Gastrocnemius medialis (tissue), 4 donors: ENCODE measurements at regions not wholly inside any gene's neighbourhood (a gene's known extent, or its start where the extent isn't known, plus 50 kb on each side); places are given as distances from the start of the nearest gene placed in this dataset.
"Not testable (repeated sequence)": the region's sequence is repeated elsewhere in the genome, so short reads cannot be mapped to it uniquely, and the experiment has no call there.

Experiments
- ATAC-seq, 2 donors: fragments of 150-250 bp; one replicate each; pipeline ENCODE4 v1.9.1; 2016
- DNase-seq, 2 donors: peaks; one replicate each; pipeline ENCODE4 v3.0.0-alpha.2; 2019
- H3K27ac ChIP-seq, 4 donors: fragments of 200-600 bp; sonication (generic); 1 replicate in 1 of 4; 2 replicates in 3 of 4; pipeline ENCODE4 v1.5.1; 2016 to 2018; ENCODE audit warnings: mild to moderate bottlenecking in 2 of 4, moderate library complexity in 1 of 4
- H3K27me3 ChIP-seq, 3 donors: fragments of 200-600 bp; sonication (generic) in 2 of 3; 1 replicate in 1 of 3; 2 replicates in 2 of 3; pipeline versions ENCODE4 v1.5.1 to v1.6.0; 2016 to 2019; ENCODE audit warnings: mild to moderate bottlenecking in 1 of 3, moderate library complexity in 1 of 3
- H3K36me3 ChIP-seq, 2 donors: fragments of 200-600 bp; sonication (generic) in 1 of 2; one replicate each; pipeline ENCODE4 v1.5.1; 2017 to 2018
- H3K4me1 ChIP-seq, 2 donors: fragments of 200-600 bp; sonication (generic) in 1 of 2; one replicate each; pipeline ENCODE4 v1.5.1; 2016 to 2017; ENCODE audit warnings: mild to moderate bottlenecking in 2 of 2
- H3K4me3 ChIP-seq, 4 donors: fragments of 200-600 bp; sonication (generic) in 3 of 4; 1 replicate in 1 of 4; 2 replicates in 3 of 4; pipeline ENCODE4 v1.5.1; 2016 to 2019; ENCODE audit warnings: mild to moderate bottlenecking in 2 of 4
- H3K9me3 ChIP-seq, 3 donors: fragments of 200-600 bp; sonication (generic) in 2 of 3; 1 replicate in 1 of 3; 2 replicates in 2 of 3; pipeline ENCODE4 v1.5.1; 2016 to 2019
- CTCF ChIP-seq, 5 experiments: fragments of 450-650 bp in 3 of 5; fragments of 200-600 bp in 2 of 5; sonication (generic) in 2 of 5; IDR thresholded peaks in 4 of 5; conservative IDR thresholded peaks in 1 of 5; 1 replicate in 4 of 5; 2 replicates in 1 of 5; pipeline ENCODE4 v1.5.1; 2016 to 2019; ENCODE audit warnings: antibody characterized with exemption in 5 of 5, mild to moderate bottlenecking in 3 of 5, moderate library complexity in 3 of 5
- POLR2A ChIP-seq, 2 donors: fragments of 450-650 bp; IDR thresholded peaks; one replicate each; pipeline ENCODE4 v1.6.1; 2017; ENCODE audit warnings: antibody characterized with exemption in 2 of 2, mild to moderate bottlenecking in 2 of 2, moderate library complexity in 2 of 2
- in situ Hi-C, 4 donors: fragments of 200-750 bp; cut with MboI; loops; one replicate each; pipeline versions ENCODE4 v1.15.0 to v1.8.0; 2017; ENCODE audit warnings: low sequenced_read_pairs in 4 of 4
- intact Hi-C: fragments of 100-400 bp; cut with DNase I; formaldehyde crosslinking; loops from one replicate; pipeline ENCODE4 v1.15.1; 2023; ENCODE audit warnings: low total_unique reads

GRCh38 chr17:63019138-63019873, 53.3 kb downstream of the TANC2 start:
- ATAC-seq (no peak), DNase-seq (no peak)
- no peak for TF ChIP-seq CTCF (IDR thresholded peaks at IDR 0.05 in 4 of 5, conservative IDR thresholded peaks at IDR 0.05 in 1 of 5)
- no peak for TF ChIP-seq POLR2A (IDR thresholded peaks at IDR 0.05)
- Histone ChIP-seq H3K36me3 (no peaks in the 10 kb centered on the region), H3K4me3 (no peak overlapping the region), H3K9me3 (no peaks in the 10 kb centered on the region), H3K27ac (no peak overlapping the region), H3K4me1 (no peaks in the 10 kb centered on the region), H3K27me3 (no peaks in the 10 kb centered on the region)
- intact Hi-C loops, result no loop called here
- in situ Hi-C loops, result no loop called here

GRCh38 chr17:63022567-63022966, 56.5 kb downstream of the TANC2 start:
- ATAC-seq (no peak), DNase-seq (no peak)
- H3K4me3 ChIP-seq, result no peak overlapping the region
- intact Hi-C loops (no loop called here), in situ Hi-C loops (no loop called here)
- H3K27ac ChIP-seq, result no peak overlapping the region
- H3K4me1 ChIP-seq, result no peaks in the 10 kb centered on the region
- TF ChIP-seq CTCF (IDR thresholded peaks at IDR 0.05 in 4 of 5, conservative IDR thresholded peaks at IDR 0.05 in 1 of 5) (no peak), POLR2A (IDR thresholded peaks at IDR 0.05) (no peak)
- no peaks in the 10 kb centered on the region for H3K27me3 ChIP-seq
- H3K36me3 ChIP-seq, result no peaks in the 10 kb centered on the region
- no peaks in the 10 kb centered on the region for H3K9me3 ChIP-seq

GRCh38 chr17:63023049-63023448, 57.0 kb downstream of the TANC2 start:
- no peaks in the 10 kb centered on the region for H3K27me3 ChIP-seq
- in situ Hi-C loops (no loop called here), intact Hi-C loops (no loop called here)
- no peaks in the 10 kb centered on the region for H3K4me1 ChIP-seq
- no peaks in the 10 kb centered on the region for H3K9me3 ChIP-seq
- TF ChIP-seq POLR2A (IDR thresholded peaks at IDR 0.05) (no peak), CTCF (IDR thresholded peaks at IDR 0.05 in 4 of 5, conservative IDR thresholded peaks at IDR 0.05 in 1 of 5) (no peak)
- H3K4me3 ChIP-seq, result no peak overlapping the region
- DNase-seq (no peak), ATAC-seq (no peak)
- H3K36me3 ChIP-seq, result no peaks in the 10 kb centered on the region
- no peak overlapping the region for H3K27ac ChIP-seq

GRCh38 chr17:63024201-63024600, 58.2 kb downstream of the TANC2 start:
- in situ Hi-C loops (no loop called here), intact Hi-C loops (no loop called here)
- TF ChIP-seq CTCF (IDR thresholded peaks at IDR 0.05 in 4 of 5, conservative IDR thresholded peaks at IDR 0.05 in 1 of 5) (no peak), POLR2A (IDR thresholded peaks at IDR 0.05) (no peak)
- ATAC-seq, result no peak
- Histone ChIP-seq H3K27ac (no peak overlapping the region), H3K36me3 (no peaks in the 10 kb centered on the region), H3K9me3 (no peaks in the 10 kb centered on the region), H3K4me1 (no peaks in the 10 kb centered on the region), H3K4me3 (no peak overlapping the region), H3K27me3 (no peaks in the 10 kb centered on the region)
- DNase-seq, result no peak

GRCh38 chr17:63024716-63025115, 58.7 kb downstream of the TANC2 start:
- no peak for ATAC-seq
- Histone ChIP-seq H3K9me3 (no peaks in the 10 kb centered on the region), H3K27me3 (no peaks in the 10 kb centered on the region), H3K4me1 (no peaks in the 10 kb centered on the region), H3K27ac (no peak overlapping the region), H3K4me3 (no peak overlapping the region), H3K36me3 (no peaks in the 10 kb centered on the region)
- intact Hi-C loops (no loop called here), in situ Hi-C loops (no loop called here)
- no peak for DNase-seq
- TF ChIP-seq CTCF (IDR thresholded peaks at IDR 0.05 in 4 of 5, conservative IDR thresholded peaks at IDR 0.05 in 1 of 5), result no peak
- no peak for TF ChIP-seq POLR2A (IDR thresholded peaks at IDR 0.05)

GRCh38 chr17:63025637-63026036, 59.6 kb downstream of the TANC2 start:
- H3K27ac ChIP-seq, H3K36me3 ChIP-seq, intact Hi-C loops, in situ Hi-C loops, H3K4me1 ChIP-seq, H3K4me3 ChIP-seq, H3K9me3 ChIP-seq, DNase-seq, ATAC-seq, H3K27me3 ChIP-seq: not testable (repeated sequence)
